Neural cell (in vitro differentiated cells): ENCODE measurements at regions not wholly inside any gene's neighbourhood (a gene's known extent, or its start where the extent isn't known, plus 50 kb on each side); places are given as distances from the start of the nearest gene placed in this dataset.

Source experiments
- CTCF ChIP-seq: fragments of 450-650 bp; IDR thresholded peaks from 2 replicates; pipeline ENCODE4 v1.5.1; 2014; ENCODE audit warnings: antibody characterized with exemption, mild to moderate bottlenecking, moderate library complexity; ENCODE audit not compliant: poor library complexity, severe bottlenecking
- EP300 ChIP-seq: fragments of 450-650 bp; conservative IDR thresholded peaks from 2 replicates; pipeline ENCODE4 v1.6.1; 2014; ENCODE audit warnings: antibody characterized with exemption, mild to moderate bottlenecking, moderate library complexity; ENCODE audit not compliant: poor library complexity, severe bottlenecking
- EZH2 ChIP-seq: fragments of 200-600, 300-800 bp; shearing (Covaris generic), sonication (generic); IDR thresholded peaks from 2 replicates; pipeline ENCODE4 v1.6.1; 2014; ENCODE audit warnings: antibody characterized with exemption, low read length, borderline replicate concordance, mild to moderate bottlenecking; ENCODE audit not compliant: insufficient read depth, poor library complexity, severe bottlenecking
- POLR2AphosphoS5 ChIP-seq: IDR thresholded peaks from 2 replicates; pipeline ENCODE4 v1.6.1; 2012
- REST ChIP-seq: IDR thresholded peaks from 2 replicates; pipeline ENCODE4 v1.6.1; 2012; ENCODE audit warnings: borderline replicate concordance

DNA sequence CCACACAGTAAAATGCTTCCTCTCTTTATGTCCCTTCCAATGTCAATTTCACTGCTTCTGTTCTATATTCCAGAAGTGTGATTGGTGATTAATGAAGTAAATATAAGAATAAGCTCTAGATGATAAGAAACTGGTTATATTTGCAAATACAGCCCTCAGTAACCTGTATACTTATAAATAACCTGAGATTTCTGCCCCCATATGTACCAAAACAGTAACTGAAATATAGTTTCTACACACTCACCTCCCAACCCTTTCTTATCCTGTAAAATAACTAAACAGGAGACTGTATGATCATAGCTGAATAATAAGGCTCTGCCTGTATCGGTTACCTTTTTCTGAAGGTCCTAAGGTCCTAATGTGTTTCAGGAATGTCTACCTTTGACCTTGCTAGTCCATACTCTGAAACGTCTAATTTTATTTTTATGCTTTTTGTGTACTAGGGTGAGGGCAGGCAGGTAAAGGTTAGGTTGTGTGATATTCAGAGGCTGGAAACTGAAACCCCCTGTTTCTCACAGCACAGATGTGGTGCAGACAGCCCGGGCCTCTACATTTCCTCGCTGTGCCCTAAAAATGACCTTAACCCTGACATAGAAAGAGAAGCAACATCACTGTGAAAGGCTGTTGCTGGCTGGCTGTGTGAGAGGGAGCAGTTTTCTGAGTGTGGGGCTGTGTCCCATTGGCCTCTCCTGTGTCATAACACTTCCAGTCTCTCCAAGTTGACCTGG lies 378.8 kb downstream of the CENPW start:
- TF ChIP-seq CTCF: no peak
- TF ChIP-seq REST: no peak
- no peak for TF ChIP-seq EZH2
- TF ChIP-seq POLR2AphosphoS5: no peak
- no peak for TF ChIP-seq EP300
